HCT116 (cell line): ENCODE measurements at regions not wholly inside any gene's neighbourhood (a gene's known extent, or its start where the extent isn't known, plus 50 kb on each side); places are given as distances from the start of the nearest gene placed in this dataset.

Experiments used
- ATAC-seq: fragments of 200-7000 bp; cut with Tn5 transposase; 2 replicates; pipeline ENCODE4 v1.9.1; 2020; ENCODE audit warnings: mild to moderate bottlenecking, moderate library complexity
- BruUV-seq: library from RNA; stranded (reverse); fragments of 400-500 nt; replicated peaks from 2 replicates; lab custom pipeline; 2021; lab: Mats Ljungman, UMichigan
- CTCF ChIA-PET: fragments of 300-600 bp; sonication (Branson Sonifier 250); formaldehyde crosslinking; loops from one replicate; lab custom pipeline; 2021; ENCODE audit warnings: antibody characterized with exemption; lab: Charles Lee
- POLR2A ChIA-PET: fragments of 300-600, 350-600 bp; sonication (Branson Sonifier 250); formaldehyde crosslinking; loops from one replicate; lab custom pipeline; 2021; ENCODE audit warnings: antibody characterized with exemption; lab: Charles Lee
- RAD21 ChIA-PET, 2 experiments: fragments of 300-600 bp; sonication (Branson Sonifier 250); formaldehyde crosslinking; loops; one replicate each; lab custom pipeline; 2023; ENCODE audit warnings: low total read pairs in 2 of 2; ENCODE audit not compliant: uncharacterized antibody in 2 of 2, unreplicated experiment in 2 of 2, low non-redundant PET in 1 of 2; lab: Charles Lee
- DNase-seq: peaks from one replicate; pipeline ENCODE4 v3.0.0-alpha.2; 2010; ENCODE audit warnings: low read depth, low spot score
- H2AFZ ChIP-seq: fragments of 200-600 bp; shearing (Covaris generic), sonication (generic); 2 replicates; pipeline ENCODE4 v1.6.1; 2017; ENCODE audit warnings: low read depth, mixed run types, mixed read lengths, antibody characterized with exemption, low read length; ENCODE audit not compliant: poor library complexity, severe bottlenecking
- H3K27ac ChIP-seq: 2 replicates; pipeline ENCODE4 v1.5.1; 2012; ENCODE audit warnings: low read depth, low read length
- H3K27me3 ChIP-seq: fragments of 200-600 bp; sonication (generic); 2 replicates; pipeline ENCODE4 v1.6.1; 2016; ENCODE audit warnings: mixed run types, low read length, mixed read lengths; ENCODE audit not compliant: insufficient read depth
- H3K36me3 ChIP-seq, 2 experiments: fragments of 200-500 bp in 1 of 2; fragments of 200-600 bp in 1 of 2; sonication (Bioruptor generic) in 1 of 2; sonication (generic) in 1 of 2; 2 replicates each; pipeline versions ENCODE4 v1.5.1 to v1.6.1; 2014 to 2016; ENCODE audit warnings: low read length in 2 of 2, inconsistent platforms in 1 of 2, mixed read lengths in 1 of 2, mixed run types in 1 of 2; ENCODE audit not compliant: insufficient read depth in 2 of 2, control insufficient read depth in 1 of 2
- H3K4me1 ChIP-seq, 2 experiments: fragments of 200-600 bp in 1 of 2; sonication (generic) in 1 of 2; 2 replicates each; pipeline versions ENCODE4 v1.5.1 to v1.6.1; 2012 to 2017; ENCODE audit warnings: low read length in 2 of 2, inconsistent platforms in 1 of 2, mild to moderate bottlenecking in 1 of 2, mixed read lengths in 1 of 2, mixed run types in 1 of 2, moderate library complexity in 1 of 2; ENCODE audit not compliant: insufficient read depth in 2 of 2, control insufficient read depth in 1 of 2
- H3K4me2 ChIP-seq: fragments of 200-600 bp; sonication (generic); 2 replicates; pipeline ENCODE4 v1.6.1; 2017; ENCODE audit warnings: mixed run types, low read length, mixed read lengths
- H3K4me3 ChIP-seq, 2 experiments: fragments of 200-600 bp in 1 of 2; sonication (generic) in 1 of 2; replicated peaks in 1 of 2; 2 replicates each; pipeline ENCODE4 v1.5.1; 2011 to 2016; ENCODE audit warnings: low read length in 2 of 2, control low read depth in 1 of 2, low read depth in 1 of 2, mild to moderate bottlenecking in 1 of 2, mixed read lengths in 1 of 2, mixed run types in 1 of 2
- H3K79me2 ChIP-seq: fragments of 200-600 bp; sonication (generic); 2 replicates; pipeline ENCODE4 v1.6.1; 2017; ENCODE audit warnings: mild to moderate bottlenecking, mixed run types, low read length, moderate library complexity, mixed read lengths; ENCODE audit not compliant: insufficient read depth
- H3K9ac ChIP-seq: fragments of 200-600 bp; sonication (generic); 2 replicates; pipeline ENCODE4 v1.6.1; 2016; ENCODE audit warnings: low read length, mixed read lengths
- H3K9me2 ChIP-seq: fragments of 200-600 bp; sonication (generic), shearing (Covaris generic); 2 replicates; pipeline ENCODE4 v1.6.1; 2017; ENCODE audit warnings: mixed run types, mild to moderate bottlenecking, moderate library complexity; ENCODE audit not compliant: insufficient read depth
- H3K9me3 ChIP-seq, 2 experiments: fragments of 200-500 bp in 1 of 2; fragments of 200-600 bp in 1 of 2; sonication (Bioruptor generic) in 1 of 2; sonication (generic) in 1 of 2; 2 replicates each; pipeline ENCODE4 v1.6.1; 2014 to 2017; ENCODE audit warnings: low read length in 2 of 2, mixed read lengths in 2 of 2, inconsistent platforms in 1 of 2, low read depth in 1 of 2, mild to moderate bottlenecking in 1 of 2, mixed run types in 1 of 2, moderate library complexity in 1 of 2; ENCODE audit not compliant: control insufficient read depth in 1 of 2, insufficient read depth in 1 of 2
- H4K20me1 ChIP-seq: fragments of 200-600 bp; sonication (generic), shearing (Covaris generic); 2 replicates; pipeline ENCODE4 v1.6.1; 2017; ENCODE audit warnings: mixed run types, mild to moderate bottlenecking, moderate library complexity; ENCODE audit not compliant: insufficient read depth
- CEBPB ChIP-seq: IDR thresholded peaks from 2 replicates; pipeline ENCODE4 v1.6.1; 2012; ENCODE audit warnings: low read depth
- EGR1 ChIP-seq: IDR thresholded peaks from 2 replicates; pipeline ENCODE4 v1.6.1; 2012; ENCODE audit warnings: low read depth
- ELF1 ChIP-seq: IDR thresholded peaks from 2 replicates; pipeline ENCODE4 v1.6.1; 2012; ENCODE audit warnings: low read depth, borderline replicate concordance
- EZH2phosphoT487 ChIP-seq: fragments of 200-600 bp; IDR thresholded peaks from 2 replicates; pipeline ENCODE4 v1.6.1; 2018; ENCODE audit warnings: antibody characterized with exemption, borderline replicate concordance
- FOSL1 ChIP-seq: IDR thresholded peaks from 2 replicates; pipeline ENCODE4 v1.6.1; 2012; ENCODE audit warnings: low read depth
- JUND ChIP-seq: IDR thresholded peaks from 2 replicates; pipeline ENCODE4 v1.6.1; 2012
- MAX ChIP-seq: IDR thresholded peaks from 2 replicates; pipeline ENCODE4 v1.6.1; 2012
- POLR2A ChIP-seq: IDR thresholded peaks from 2 replicates; pipeline ENCODE4 v1.7.0; 2011; ENCODE audit warnings: borderline replicate concordance; ENCODE audit not compliant: insufficient read depth, insufficient read length; ENCODE audit errors: extremely low read depth
- POLR2AphosphoS5 ChIP-seq: IDR thresholded peaks from 2 replicates; pipeline ENCODE4 v1.6.1; 2011; ENCODE audit warnings: mild to moderate bottlenecking, low read depth, low read length, moderate library complexity
- RAD21 ChIP-seq: IDR thresholded peaks from 2 replicates; pipeline ENCODE4 v1.6.1; 2012; ENCODE audit warnings: low read depth, mild to moderate bottlenecking
- REST ChIP-seq: IDR thresholded peaks from 2 replicates; pipeline ENCODE4 v1.6.1; 2012; ENCODE audit warnings: low read depth
- SIN3A ChIP-seq: IDR thresholded peaks from 2 replicates; pipeline ENCODE4 v1.6.1; 2012; ENCODE audit warnings: low read depth
- SP1 ChIP-seq: IDR thresholded peaks from 2 replicates; pipeline ENCODE4 v1.6.1; 2012; ENCODE audit warnings: low read depth
- SRF ChIP-seq: IDR thresholded peaks from 2 replicates; pipeline ENCODE4 v1.6.1; 2012; ENCODE audit warnings: low read depth
- TCF7L2 ChIP-seq: IDR thresholded peaks from 2 replicates; pipeline ENCODE4 v1.7.0; 2011; ENCODE audit warnings: borderline replicate concordance, inconsistent platforms; ENCODE audit not compliant: insufficient read depth, insufficient read length; ENCODE audit errors: extremely low read depth
- ZFX ChIP-seq: fragments of 450-650 bp; IDR thresholded peaks from 2 replicates; pipeline ENCODE4 v1.6.1; 2017
- ZNF274 ChIP-seq: fragments of 200-500 bp; sonication (Bioruptor generic); IDR thresholded peaks from 2 replicates; pipeline ENCODE4 v1.6.1; 2014; ENCODE audit warnings: mild to moderate bottlenecking, low read depth, low read length, inconsistent platforms
- intact Hi-C: fragments of 100-400 bp; cut with micrococcal nuclease; formaldehyde crosslinking; loops from 2 replicates; pipeline ENCODE4 v1.10.0; 2022
- TF ChIP-seq, protein P1 (sequence below): IDR thresholded peaks from 2 replicates; pipeline ENCODE4 v1.6.1; 2012

DNA sequence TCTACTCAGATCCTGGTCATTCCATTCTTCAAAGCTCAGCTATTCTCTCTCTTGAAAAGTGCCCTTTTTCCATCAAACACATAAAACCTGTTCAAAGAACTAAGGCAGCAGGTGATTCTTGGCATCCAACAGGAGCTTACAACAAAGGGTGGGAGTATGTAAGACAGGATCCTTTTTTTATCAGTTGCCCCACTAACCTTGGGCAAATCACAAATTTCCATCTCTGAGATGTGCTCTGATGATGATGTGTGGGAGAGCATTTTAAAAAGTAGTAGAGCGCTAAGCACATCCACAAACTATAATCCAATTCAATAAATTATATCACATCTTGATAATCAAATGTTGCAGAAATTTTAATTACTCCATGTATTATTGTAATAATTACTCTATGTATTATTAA, 53.7 kb upstream of the FDX1 start:
- Histone ChIP-seq H3K36me3 (no peaks in the 10 kb centered on the region), H3K79me2 (no peaks in the 10 kb centered on the region), H4K20me1 (no peaks in the 10 kb centered on the region), H3K27ac (no peak overlapping the region), H3K27me3 (no peaks in the 10 kb centered on the region), H3K4me1 (peaks cover 8% of the 10 kb centered on the region in 2 experiments; a peak in 3 of 4 replicates), H3K4me2 (no peak overlapping the region), H3K9me3 (no peaks in the 10 kb centered on the region), H3K9ac (no peak overlapping the region), H2AFZ (peak overlapping the region; percentile 72), H3K9me2 (no peaks in the 10 kb centered on the region), H3K4me3 (no peak overlapping the region)
- intact Hi-C loops, result loop anchor here (1.0 to 10.0 kb wide), 5 partner anchors 175 to 523 kb away; partner anchors contain the start of gene ZC3H12C
- no peak for ATAC-seq
- no TSS peak for BruUV-seq
- CTCF ChIA-PET, result interaction anchor here (0.7 to 1.1 kb wide), 2 partner anchors 175 to 179 kb away, joined by 3 read pairs; no protein-coding TSS in a partner anchor
- POLR2A ChIA-PET, result no interaction called here
- no peak for DNase-seq
- no peak for TF ChIP-seq REST
- no peak for TF ChIP-seq FOSL1
- no peak for TF ChIP-seq SIN3A
- no peak for TF ChIP-seq ELF1
- no peak for TF ChIP-seq RAD21
- TF ChIP-seq EZH2phosphoT487, result no peak
- TF ChIP-seq POLR2AphosphoS5, result no peak
- TF ChIP-seq MAX, result no peak
- TF ChIP-seq SP1, result no peak
- TF ChIP-seq, protein P1, sequence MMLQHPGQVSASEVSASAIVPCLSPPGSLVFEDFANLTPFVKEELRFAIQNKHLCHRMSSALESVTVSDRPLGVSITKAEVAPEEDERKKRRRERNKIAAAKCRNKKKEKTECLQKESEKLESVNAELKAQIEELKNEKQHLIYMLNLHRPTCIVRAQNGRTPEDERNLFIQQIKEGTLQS, result no peak
- no peak for TF ChIP-seq POLR2A
- no peak for TF ChIP-seq ZFX
- TF ChIP-seq SRF, result no peak
- no peak for TF ChIP-seq ZNF274
- TF ChIP-seq EGR1, result no peak
- no peak for TF ChIP-seq CEBPB
- TF ChIP-seq JUND, result no peak
- TF ChIP-seq TCF7L2, result no peak
- RAD21 ChIA-PET, result no interaction called here
